Gastroesophageal sphincter (tissue), 4 donors: ENCODE measurements at regions not wholly inside any gene's neighbourhood (a gene's known extent, or its start where the extent isn't known, plus 50 kb on each side); places are given as distances from the start of the nearest gene placed in this dataset.

Experiments
- ATAC-seq: fragments of 150-250 bp; one replicate; pipeline ENCODE4 v1.9.1; 2016; ENCODE audit warnings: mild to moderate bottlenecking, moderate library complexity
- H3K27ac ChIP-seq, 4 donors: fragments of 200-600 bp; sonication (generic) in 3 of 4; 1 replicate in 3 of 4; 2 replicates in 1 of 4; pipeline ENCODE4 v1.5.1; 2016 to 2019
- H3K27me3 ChIP-seq: fragments of 200-600 bp; sonication (generic); one replicate; pipeline ENCODE4 v1.5.1; 2019
- H3K36me3 ChIP-seq, 2 donors: fragments of 200-600 bp; sonication (generic); one replicate each; pipeline ENCODE4 v1.5.1; 2019; ENCODE audit warnings: control low read depth in 1 of 2
- H3K4me1 ChIP-seq, 3 donors: fragments of 200-600 bp; sonication (generic); 1 replicate in 2 of 3; 2 replicates in 1 of 3; pipeline ENCODE4 v1.5.1; 2016 to 2019; ENCODE audit warnings: control low read depth in 2 of 3
- H3K4me3 ChIP-seq, 2 donors: fragments of 200-600 bp; sonication (generic); one replicate each; pipeline ENCODE4 v1.5.1; 2019; ENCODE audit warnings: mild to moderate bottlenecking in 1 of 2, moderate library complexity in 1 of 2
- H3K9me3 ChIP-seq, 3 donors: fragments of 200-600 bp; sonication (generic); one replicate each; pipeline ENCODE4 v1.5.1; 2017 to 2019; ENCODE audit warnings: control low read depth in 2 of 3
- EP300 ChIP-seq: sonication (generic); formaldehyde crosslinking; IDR thresholded peaks from one replicate; pipeline ENCODE4 v1.6.1; 2017; ENCODE audit warnings: antibody characterized with exemption, mild to moderate bottlenecking
- POLR2A ChIP-seq, 2 donors: fragments of 450-650 bp; IDR thresholded peaks; one replicate each; pipeline ENCODE4 v1.6.1; 2017; ENCODE audit warnings: antibody characterized with exemption in 2 of 2, mild to moderate bottlenecking in 2 of 2, moderate library complexity in 1 of 2
- POLR2AphosphoS5 ChIP-seq: sonication (generic); formaldehyde crosslinking; IDR thresholded peaks from one replicate; pipeline ENCODE4 v1.6.1; 2017; ENCODE audit warnings: antibody characterized with exemption
- WGBS, 2 donors: methylation state at CpG; one replicate each; pipeline ENCODE4 v1.1.5; 2018; ENCODE audit warnings: low coverage in 1 of 2; 5-methylcytosine and 5-hydroxymethylcytosine counted together
- TF ChIP-seq, protein P1 (sequence below), 4 experiments: fragments of 200-600 bp in 2 of 4; fragments of 450-650 bp in 2 of 4; sonication (generic) in 1 of 4; IDR thresholded peaks; one replicate each; pipeline ENCODE4 v1.5.1; 2017 to 2019; ENCODE audit warnings: antibody characterized with exemption in 4 of 4, mild to moderate bottlenecking in 2 of 4, moderate library complexity in 2 of 4

GRCh38 chr12:47007048-47007447 lies 72.4 kb upstream of the PCED1B start:
- WGBS, 2 donors, result 65 to 82% methylated on average over 3 of the region's 3 CpGs
- Histone ChIP-seq H3K27ac (no peak overlapping the region), H3K4me1 (no peaks in the 10 kb centered on the region), H3K9me3 (no peaks in the 10 kb centered on the region), H3K4me3 (no peak overlapping the region), H3K36me3 (no peaks in the 10 kb centered on the region), H3K27me3 (no peaks in the 10 kb centered on the region)
- no peak for ATAC-seq
- TF ChIP-seq POLR2A (IDR thresholded peaks at IDR 0.05) (no peak), POLR2AphosphoS5 (no peak), EP300 (no peak)
- TF ChIP-seq, protein P1, sequence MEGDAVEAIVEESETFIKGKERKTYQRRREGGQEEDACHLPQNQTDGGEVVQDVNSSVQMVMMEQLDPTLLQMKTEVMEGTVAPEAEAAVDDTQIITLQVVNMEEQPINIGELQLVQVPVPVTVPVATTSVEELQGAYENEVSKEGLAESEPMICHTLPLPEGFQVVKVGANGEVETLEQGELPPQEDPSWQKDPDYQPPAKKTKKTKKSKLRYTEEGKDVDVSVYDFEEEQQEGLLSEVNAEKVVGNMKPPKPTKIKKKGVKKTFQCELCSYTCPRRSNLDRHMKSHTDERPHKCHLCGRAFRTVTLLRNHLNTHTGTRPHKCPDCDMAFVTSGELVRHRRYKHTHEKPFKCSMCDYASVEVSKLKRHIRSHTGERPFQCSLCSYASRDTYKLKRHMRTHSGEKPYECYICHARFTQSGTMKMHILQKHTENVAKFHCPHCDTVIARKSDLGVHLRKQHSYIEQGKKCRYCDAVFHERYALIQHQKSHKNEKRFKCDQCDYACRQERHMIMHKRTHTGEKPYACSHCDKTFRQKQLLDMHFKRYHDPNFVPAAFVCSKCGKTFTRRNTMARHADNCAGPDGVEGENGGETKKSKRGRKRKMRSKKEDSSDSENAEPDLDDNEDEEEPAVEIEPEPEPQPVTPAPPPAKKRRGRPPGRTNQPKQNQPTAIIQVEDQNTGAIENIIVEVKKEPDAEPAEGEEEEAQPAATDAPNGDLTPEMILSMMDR (IDR thresholded peaks at IDR 0.05), result no peak

- no peak for ATAC-seq
- 78 to 83% methylated on average over 1 of the region's 1 CpG for WGBS, 2 donors
- no peaks in the 10 kb centered on the region for H3K36me3 ChIP-seq
- no peaks in the 10 kb centered on the region for H3K9me3 ChIP-seq
- no peaks in the 10 kb centered on the region for H3K27me3 ChIP-seq
- no peak overlapping the region for H3K4me3 ChIP-seq
- H3K4me1 ChIP-seq, result no peaks in the 10 kb centered on the region
- H3K27ac ChIP-seq, result no peak overlapping the region
- TF ChIP-seq, protein P1 (IDR thresholded peaks at IDR 0.05), result no peak
- TF ChIP-seq EP300 (no peak), POLR2AphosphoS5 (no peak), POLR2A (IDR thresholded peaks at IDR 0.05) (no peak)
Measured at GRCh38 chr12:47012552-47012951, 66.9 kb upstream of the PCED1B start.

DNA sequence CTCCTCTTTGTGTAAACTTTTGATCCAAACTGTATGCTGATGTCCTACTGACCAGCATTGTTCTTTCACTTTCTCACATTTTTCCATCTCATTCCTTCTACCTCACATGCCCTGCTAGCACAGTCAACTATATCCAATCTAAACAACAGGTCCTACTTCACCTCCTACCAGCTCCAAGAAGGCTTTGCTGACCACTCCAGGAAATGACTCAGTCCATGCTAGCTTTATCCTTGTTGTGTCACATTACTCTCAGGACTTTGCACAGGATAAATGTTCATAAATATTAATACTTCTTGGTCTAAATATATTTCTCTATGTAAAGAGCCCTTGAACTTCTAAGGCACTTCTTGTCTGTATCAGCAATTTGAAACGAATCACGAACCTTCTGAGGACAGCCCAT lies 64.9 kb upstream of the PCED1B start:
- 76 to 85% methylated on average over 2 of the region's 2 CpGs for WGBS, 2 donors
- H3K4me1 ChIP-seq, result no peaks in the 10 kb centered on the region
- H3K27me3 ChIP-seq, result no peaks in the 10 kb centered on the region
- TF ChIP-seq EP300, result no peak
- no peaks in the 10 kb centered on the region for H3K9me3 ChIP-seq
- ATAC-seq, result no peak
- H3K27ac ChIP-seq, result no peak overlapping the region
- H3K36me3 ChIP-seq, result no peaks in the 10 kb centered on the region
- H3K4me3 ChIP-seq, result no peak overlapping the region

GRCh38 chr12:47015381-47015780 lies 64.0 kb upstream of the PCED1B start:
- H3K9me3 ChIP-seq, result no peaks in the 10 kb centered on the region
- H3K27ac ChIP-seq, result no peak overlapping the region
- WGBS, 2 donors, result 75 to 78% methylated on average over 1 of the region's 1 CpG

GRCh38 chr12:47017041-47017713 lies 62.2 kb upstream of the PCED1B start:
- no peaks in the 10 kb centered on the region for H3K27me3 ChIP-seq
- ATAC-seq, result no peak
- no peak overlapping the region for H3K27ac ChIP-seq
- no peak for TF ChIP-seq POLR2A (IDR thresholded peaks at IDR 0.05)
- no peak for TF ChIP-seq EP300
- TF ChIP-seq, protein P1 (IDR thresholded peaks at IDR 0.05), result no peak
- no peak for TF ChIP-seq POLR2AphosphoS5
- WGBS, 2 donors, result 82 to 88% methylated on average over 6 of the region's 6 CpGs
- no peak overlapping the region for H3K4me3 ChIP-seq
- H3K9me3 ChIP-seq, result no peaks in the 10 kb centered on the region
- no peaks in the 10 kb centered on the region for H3K4me1 ChIP-seq
- no peaks in the 10 kb centered on the region for H3K36me3 ChIP-seq

More at GRCh38 chr12:47015381-47015780, 64.0 kb upstream of the PCED1B start:
- no peak overlapping the region for H3K4me3 ChIP-seq
- H3K4me1 ChIP-seq, result no peaks in the 10 kb centered on the region
- no peaks in the 10 kb centered on the region for H3K36me3 ChIP-seq
- no peak for TF ChIP-seq POLR2A (IDR thresholded peaks at IDR 0.05)
- TF ChIP-seq POLR2AphosphoS5, result no peak
- TF ChIP-seq EP300, result no peak
- TF ChIP-seq, protein P1 (IDR thresholded peaks at IDR 0.05), result no peak
- ATAC-seq, result no peak
- H3K27me3 ChIP-seq, result no peaks in the 10 kb centered on the region
